Stimulated activated naive CD8-positive, alpha-beta T cell treated with anti-CD3 and anti-CD28 coated beads, Interleukin-15, Interleukin-2, amounts not matched to agents 100 U/mL and 50 U/mL, for 24 hours (primary cell): ENCODE measurements at regions not wholly inside any gene's neighbourhood (a gene's known extent, or its start where the extent isn't known, plus 50 kb on each side); places are given as distances from the start of the nearest gene placed in this dataset.
"Not testable (repeated sequence)": the region's sequence is repeated elsewhere in the genome, so short reads cannot be mapped to it uniquely, and the experiment has no call there.

Experiments used
- ATAC-seq: fragments of 150-1000 bp; cut with Tn5 transposase; one replicate; pipeline ENCODE4 v1.10.0; 2021
- DNase-seq: peaks from one replicate; pipeline ENCODE4 v3.0.0; 2021

DNA sequence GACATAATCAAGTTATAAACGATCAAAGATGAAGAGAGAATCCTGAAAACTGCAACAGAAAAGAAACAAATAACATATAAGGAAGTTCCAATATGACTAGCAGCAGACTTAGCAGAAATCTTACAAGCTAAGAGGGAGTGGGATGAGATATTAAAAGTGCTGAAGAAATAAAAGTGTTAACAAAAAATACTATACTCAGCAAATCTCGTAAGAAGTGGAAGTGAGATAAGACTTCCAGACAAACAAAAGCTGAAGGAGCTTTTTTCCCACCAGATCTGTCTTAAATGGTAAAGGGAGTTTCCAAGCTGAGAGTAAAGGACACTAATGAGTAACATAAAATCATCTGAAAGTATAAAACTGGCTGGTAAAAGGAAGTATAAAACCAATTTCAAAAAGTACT is 2036.0 kb upstream of the C9orf72 start:
- ATAC-seq (no peak), DNase-seq (no peak)

DNA sequence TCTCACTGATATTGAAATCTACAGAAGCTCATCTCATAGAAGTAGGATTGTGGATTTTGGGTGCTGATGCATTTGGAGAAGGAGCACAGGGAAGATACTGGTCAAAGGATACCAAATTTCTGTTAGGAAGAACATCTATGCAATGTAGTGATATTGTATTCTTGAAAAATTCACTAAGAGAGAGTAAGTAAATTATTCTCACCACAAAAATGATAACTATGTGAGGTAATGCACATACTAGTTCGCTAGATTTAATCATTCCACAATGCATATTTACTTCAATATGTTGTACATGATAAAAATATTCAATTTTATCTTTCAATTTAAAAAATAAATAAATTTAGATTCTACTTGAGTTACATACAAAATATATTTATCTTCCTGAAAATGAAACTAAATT is 2040.5 kb upstream of the C9orf72 start:
- no peak for ATAC-seq

DNA sequence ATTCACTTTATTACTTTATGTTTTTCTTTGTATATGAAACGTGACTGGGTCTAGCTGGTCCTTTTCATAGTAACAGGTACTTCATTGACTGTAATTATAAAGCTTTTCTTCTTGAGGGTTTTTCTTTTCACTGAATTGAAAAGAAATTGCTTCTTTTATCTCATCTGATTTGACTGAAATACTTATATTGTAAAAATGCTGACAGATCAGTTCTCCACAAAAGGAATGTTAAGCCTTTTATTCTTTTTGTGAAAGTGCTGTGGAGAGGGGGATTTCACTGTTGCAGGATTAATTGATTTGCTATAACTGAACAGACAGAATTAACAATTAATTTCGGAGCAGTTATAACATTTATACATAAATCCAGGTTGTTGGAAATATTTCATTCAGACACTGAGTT is 2043.6 kb upstream of the C9orf72 start:
- ATAC-seq, result no peak
- DNase-seq, result no peak

More for the DNA sequence above, 2040.5 kb upstream of the C9orf72 start:
- no peak for DNase-seq

DNA sequence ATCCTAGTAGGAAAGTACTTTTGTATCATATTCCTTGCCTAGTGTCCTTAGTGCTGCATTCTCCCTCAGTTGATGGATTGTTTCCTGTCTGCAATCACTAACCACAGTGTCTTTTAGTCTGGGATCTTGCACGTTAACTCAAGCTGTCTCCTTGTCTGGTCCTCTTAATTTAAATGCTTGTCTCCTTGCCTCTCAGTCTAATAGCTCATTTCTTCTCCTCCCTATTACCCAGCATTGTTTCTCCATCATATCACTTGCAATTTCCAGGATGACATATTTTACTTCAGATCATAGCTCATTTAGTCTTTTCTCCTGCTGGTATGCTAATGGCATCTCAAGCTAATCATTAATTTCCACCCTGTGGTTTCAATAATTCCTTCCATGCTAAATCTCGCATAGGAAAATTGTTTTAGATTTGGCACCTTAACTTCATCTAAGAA is 2052.0 kb upstream of the C9orf72 start:
- ATAC-seq (no peak), DNase-seq (no peak)

DNA sequence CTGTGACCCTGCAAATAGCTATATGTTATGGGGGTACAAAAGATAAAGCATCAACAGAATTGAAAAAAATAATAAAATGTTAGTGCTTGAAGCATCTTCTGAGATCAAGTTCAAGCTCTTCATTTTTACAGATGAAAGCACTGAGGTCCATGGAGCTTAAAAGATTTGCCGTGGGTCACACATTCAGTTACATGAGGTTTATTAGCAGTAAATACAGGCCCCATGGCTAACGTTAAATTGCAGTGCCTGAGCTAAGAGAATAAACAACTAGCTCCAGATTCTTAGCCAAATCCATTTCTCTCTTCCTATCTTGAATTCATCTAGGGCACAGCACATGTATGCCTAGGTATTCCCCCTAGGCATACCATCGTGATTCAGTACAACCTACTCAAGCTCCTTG is 2052.7 kb upstream of the C9orf72 start:
- DNase-seq (no peak), ATAC-seq (no peak)

DNA sequence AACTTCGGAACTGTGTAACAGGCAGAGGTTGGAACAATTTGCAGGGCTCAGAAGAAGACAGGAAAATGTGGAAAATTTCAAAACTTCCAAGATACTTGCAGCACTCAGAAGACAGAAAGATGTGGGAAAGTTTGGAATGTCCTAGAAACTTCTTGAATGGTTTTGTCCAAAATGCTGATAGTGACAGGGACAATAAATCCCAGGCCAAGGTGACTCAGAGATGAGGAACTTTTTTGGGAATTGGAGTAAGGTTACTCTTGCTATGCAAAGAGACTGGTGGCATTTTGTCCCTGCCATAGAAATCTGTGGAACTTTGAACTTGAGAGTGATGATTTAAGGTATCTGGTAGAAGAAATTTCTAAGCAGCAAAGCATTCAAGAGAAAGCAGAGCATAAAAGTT is 2055.6 kb upstream of the C9orf72 start:
- not testable (repeated sequence) for ATAC-seq, DNase-seq

DNA sequence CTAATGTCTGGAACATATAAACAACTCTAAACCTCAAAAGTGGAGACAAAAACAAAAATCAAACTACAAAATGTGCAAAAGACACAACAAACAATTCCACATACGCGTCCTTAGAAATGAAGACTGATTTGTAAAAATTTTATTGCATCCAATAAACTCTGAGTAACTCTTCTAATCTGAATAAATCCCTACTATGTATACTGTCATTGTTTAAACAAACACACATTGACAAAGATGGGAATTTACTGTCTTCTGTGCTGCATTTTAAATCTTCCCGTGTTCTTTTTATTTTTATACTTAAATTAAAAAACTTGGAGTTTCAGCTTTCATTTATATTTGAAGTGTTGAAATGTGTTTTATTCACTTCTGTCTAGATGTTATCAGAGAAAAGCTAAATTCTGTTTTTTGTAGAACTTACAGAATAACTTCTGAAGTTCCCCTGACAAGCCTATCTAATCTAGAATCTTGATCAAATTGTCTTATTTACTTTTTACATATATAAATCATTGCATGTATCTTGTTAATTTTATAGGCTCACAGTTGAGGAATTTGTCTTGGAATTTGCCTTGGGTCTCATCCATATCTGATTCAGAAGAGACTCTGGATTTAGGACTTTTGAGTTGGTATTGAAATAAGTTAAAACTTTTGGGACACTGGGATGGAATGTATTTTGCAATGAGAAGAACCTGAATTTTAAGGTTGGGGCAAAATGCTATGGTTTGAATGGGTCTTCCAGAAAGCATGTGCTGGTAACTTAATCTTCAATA is 2064.4 kb upstream of the C9orf72 start:
- ATAC-seq, result no peak
- no peak for DNase-seq

DNA sequence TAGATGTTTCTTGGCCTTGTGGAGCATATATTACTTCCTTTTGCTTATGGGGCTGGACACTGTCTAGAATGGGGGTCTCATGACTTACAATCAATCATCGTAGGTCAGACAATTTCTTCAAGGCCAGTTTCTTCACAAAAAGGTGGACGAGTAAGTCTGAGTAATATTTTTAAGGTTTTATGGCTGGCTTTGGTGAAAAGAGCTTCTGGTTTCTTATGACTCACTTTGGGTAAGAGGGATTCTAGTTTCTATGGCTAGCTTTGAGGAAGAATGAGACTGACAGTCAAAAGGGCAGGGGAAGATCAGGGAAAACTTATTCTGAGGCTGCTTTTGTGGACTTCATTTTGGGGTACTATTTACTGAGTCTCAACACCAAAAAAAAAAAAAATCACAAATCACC is 2067.2 kb upstream of the C9orf72 start:
- ATAC-seq, result no peak
- DNase-seq, result no peak

DNA sequence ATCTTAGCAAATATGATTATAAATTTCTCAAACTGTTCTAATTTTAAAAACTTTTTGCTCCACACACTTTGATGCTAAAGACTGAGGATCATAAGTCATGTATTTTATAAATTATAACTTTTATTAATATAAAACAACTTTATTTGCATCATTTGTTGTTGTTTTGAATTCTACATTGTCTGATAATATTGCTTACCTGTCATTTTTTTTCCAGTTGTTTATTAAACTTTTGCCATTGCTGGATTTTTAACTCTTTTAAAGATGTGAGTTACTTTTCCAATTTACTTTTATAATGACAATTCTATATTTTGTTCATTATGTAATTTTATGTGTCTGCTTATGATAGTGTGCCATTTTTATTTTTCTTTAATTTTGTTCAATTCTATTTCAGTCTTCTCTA is 2071.2 kb upstream of the C9orf72 start:
- DNase-seq, result no peak
- no peak for ATAC-seq

DNA sequence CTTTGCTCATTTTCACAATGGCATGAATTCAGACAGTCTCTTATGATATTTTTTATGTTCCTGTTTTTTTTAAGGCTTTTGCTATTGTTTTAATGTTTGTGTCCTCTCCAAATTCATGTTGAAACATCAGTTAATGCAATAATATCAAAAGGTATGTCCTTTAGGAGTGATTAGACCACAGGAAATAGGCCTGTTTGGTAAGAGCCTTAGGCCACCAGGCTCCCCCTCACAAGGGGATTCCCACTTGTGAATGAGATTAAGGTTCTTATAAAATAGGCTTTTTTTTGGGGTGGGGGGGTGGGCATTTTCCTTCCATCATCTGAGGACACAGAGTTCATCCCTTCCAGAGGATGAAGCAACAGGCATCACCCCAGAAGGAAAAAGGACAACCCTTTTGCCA is 2074.2 kb upstream of the C9orf72 start:
- ATAC-seq, result no peak
- no peak for DNase-seq

DNA sequence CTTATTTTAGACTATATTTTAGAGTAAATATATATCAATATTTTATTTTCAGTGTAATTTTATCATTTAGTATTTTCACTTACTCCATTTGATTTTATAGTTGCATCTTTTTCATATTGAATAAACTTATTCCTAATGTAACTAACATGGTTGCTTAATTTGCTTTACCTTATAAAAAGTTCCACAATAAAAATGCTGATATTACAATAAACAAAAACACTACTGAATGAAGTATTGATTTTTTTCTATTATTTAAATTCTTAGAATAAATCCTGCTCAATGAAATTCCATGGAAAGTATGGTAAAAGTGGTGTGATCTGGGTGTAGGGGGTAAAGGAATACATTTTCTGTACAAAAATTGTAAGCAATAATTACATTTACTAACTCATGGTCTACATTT is 2074.9 kb upstream of the C9orf72 start:
- no peak for DNase-seq
- ATAC-seq, result no peak

DNA sequence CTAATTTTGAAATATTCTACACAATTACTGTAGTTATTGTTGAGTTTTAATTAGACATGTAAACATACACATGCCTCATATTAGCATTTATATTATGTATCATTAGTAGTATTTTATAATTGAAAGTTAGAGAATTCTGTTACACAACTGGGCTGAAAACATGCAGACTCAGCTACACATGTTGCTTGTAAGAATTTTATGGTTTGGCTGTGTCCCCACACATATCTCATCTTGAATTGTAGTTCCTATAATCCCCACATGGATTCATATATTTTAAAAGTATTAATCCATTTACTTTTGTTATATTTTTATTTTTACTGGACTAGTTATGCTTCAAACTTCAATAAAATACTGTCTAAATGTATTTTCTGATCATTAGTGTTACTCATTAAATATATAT is 2075.3 kb upstream of the C9orf72 start:
- ATAC-seq (no peak), DNase-seq (no peak)

DNA sequence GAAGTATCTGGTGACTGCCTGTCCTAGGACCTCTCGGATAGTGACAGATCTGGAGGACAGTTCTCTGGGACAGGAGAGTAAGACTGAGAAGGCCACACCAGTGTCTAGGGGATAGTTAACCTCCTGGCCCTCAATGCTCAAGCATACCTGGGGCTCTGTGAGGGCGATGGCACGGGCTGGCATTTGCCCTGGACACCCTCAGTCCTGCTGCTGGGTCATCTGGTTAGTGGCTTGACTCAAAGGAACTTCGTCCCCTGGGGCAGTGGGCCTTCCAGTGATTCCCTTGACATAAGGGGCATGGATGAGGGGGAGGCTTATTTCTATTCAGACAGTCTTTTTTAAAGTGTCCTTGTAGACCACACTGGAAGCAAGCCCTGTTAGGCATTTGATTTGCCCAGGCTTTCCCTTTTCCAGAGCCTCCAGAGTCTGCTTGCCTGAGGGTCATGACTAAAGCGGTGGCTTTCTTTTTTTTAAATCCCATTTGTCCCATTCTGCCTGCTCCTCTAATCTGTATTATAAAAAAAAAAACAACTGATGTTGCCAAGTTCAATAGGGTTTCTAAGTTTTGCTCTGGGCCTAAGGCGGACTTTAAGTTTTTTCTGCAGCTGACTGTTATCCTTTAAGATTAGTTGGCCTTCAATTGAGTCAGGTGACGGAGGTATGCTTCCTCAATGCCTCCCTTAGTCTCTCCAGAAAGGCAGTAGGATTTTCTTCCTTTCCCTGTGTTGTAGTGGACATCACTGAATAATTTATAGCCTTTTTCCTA is 2083.5 kb upstream of the C9orf72 start:
- ATAC-seq, result no peak
- DNase-seq, result no peak

DNA sequence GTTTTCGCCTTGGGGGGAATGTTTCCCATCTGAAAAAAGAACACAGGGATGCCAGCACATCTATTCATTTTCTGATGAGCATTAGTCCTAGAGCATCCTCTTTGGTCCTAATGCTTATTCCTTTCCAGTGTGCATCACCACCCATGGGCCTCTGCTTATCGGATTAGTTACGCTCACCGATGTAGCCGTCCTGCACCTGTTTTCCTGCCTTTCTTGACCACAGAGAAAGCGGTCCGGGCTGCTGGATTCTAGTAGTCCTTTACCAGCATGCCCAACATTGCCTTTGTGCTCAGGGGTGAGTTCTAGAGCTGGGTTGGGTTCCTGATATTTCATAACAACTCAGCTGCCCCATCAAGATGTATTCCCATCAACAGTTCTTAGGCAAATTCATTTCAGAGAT is 2084.5 kb upstream of the C9orf72 start:
- DNase-seq (no peak), ATAC-seq (no peak)

DNA sequence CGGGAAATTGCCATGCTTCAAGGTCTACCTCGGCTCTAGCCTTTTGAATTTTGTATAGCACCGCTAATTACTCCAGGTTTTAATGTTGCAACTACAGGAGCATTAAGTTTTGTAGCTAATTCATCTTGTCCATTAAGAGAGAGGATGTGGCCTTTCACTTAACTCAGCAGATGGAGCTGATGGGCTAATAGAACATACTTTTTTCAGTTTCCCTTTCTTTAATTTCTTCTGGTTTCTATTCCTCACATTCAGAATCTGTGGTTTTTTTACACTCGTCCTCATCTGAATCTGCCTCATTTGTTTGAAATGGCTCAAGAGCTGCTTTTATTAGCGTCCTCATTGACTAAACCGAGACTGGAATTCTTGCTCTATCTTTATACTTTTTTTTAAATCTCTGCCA is 2085.7 kb upstream of the C9orf72 start:
- no peak for ATAC-seq
- DNase-seq, result no peak

DNA sequence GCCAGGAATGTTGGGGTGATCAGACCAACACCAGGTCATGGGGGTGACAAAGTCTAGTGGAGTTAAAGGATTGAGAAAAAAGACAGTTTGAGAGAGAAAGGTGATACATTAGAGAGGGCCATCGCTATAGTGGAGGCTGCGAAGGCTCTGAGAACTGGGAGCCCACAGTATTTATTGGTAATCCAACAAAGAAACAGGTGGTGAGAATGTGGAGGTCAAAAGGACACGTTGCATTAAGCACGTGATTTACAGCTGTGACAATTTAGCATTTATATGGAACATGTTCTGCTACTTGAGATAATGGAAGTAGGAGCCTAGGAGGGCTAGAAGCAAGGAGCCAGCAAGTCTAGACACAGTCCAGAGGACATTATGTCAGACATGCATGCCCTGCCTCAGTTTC is 2086.5 kb upstream of the C9orf72 start:
- ATAC-seq (no peak), DNase-seq (no peak)

DNA sequence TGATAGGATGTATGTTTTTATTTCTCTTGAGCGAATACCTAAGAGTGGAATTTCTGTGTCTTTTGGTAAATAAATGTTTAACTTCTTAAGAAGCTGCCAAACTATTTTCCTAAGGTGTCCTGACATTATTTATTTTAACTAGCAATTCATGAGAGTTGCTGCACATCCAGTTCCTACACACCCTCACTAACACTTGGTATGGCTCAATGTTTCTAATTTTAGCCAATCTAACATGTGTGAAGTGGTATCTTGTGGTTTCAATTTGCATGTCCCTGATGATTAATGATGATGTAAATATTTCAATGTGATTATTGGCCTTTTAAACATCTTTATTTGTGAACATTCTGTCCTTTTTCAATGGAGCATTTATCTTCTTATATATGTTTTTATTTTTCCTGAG is 2095.5 kb upstream of the C9orf72 start:
- DNase-seq, result no peak
- no peak for ATAC-seq

DNA sequence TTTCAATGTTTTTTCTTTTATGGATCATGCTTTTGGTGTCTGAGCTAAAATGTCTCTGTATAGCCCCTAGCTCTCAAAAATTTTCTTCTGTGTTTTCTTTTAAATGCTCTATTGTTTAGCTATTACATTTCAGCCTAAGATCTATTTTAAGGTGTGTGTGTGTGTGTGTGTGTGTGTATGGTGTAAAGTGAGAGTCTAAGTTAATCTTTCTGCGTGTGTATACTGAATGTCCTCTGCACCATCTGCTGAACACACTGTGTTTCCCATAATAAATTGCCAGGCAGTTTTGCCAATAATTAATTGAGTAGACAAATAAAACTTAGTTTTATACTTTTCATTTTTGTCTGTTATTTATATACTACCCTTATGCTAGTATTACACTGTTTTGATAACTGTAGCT is 2096.3 kb upstream of the C9orf72 start:
- no peak for DNase-seq
- no peak for ATAC-seq

DNA sequence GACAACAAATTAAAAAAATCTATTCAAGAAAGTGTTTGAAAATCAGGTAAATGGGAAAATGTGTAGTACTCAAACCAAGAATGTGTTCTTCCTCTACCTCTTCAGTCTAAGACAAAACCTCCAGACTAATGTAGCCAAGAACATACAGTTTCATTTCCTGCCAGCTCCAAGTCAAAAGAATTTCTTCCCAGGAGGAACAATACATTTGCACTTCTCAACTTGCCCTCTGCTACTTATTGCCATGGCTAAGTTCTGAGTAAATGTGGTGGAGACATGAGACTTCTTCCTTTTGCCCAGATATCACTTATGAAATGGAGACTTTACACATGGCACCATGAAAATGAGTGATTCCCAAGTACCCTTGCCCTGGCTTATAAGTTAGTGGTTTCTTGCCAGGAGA is 2112.2 kb upstream of the C9orf72 start:
- ATAC-seq (no peak), DNase-seq (no peak)

DNA sequence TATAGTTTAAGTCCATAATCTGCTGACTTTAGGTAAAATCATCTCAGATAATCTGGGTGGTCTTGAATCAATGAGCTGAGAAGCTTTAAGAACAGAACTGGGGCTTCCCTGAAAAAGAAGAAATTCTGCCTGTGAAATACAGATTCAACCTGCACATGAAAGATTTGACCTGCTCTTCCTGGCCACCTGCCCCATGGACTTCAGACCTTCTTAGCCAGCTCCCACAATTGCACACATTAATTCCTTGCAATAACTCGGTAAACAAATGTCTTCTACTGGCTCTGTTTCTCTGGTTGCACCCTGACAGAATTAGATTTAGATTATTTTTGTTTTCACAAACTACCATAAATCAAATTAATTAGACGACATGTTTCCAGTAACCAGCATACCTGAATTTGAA is 2117.9 kb upstream of the C9orf72 start:
- no peak for ATAC-seq
- no peak for DNase-seq

DNA sequence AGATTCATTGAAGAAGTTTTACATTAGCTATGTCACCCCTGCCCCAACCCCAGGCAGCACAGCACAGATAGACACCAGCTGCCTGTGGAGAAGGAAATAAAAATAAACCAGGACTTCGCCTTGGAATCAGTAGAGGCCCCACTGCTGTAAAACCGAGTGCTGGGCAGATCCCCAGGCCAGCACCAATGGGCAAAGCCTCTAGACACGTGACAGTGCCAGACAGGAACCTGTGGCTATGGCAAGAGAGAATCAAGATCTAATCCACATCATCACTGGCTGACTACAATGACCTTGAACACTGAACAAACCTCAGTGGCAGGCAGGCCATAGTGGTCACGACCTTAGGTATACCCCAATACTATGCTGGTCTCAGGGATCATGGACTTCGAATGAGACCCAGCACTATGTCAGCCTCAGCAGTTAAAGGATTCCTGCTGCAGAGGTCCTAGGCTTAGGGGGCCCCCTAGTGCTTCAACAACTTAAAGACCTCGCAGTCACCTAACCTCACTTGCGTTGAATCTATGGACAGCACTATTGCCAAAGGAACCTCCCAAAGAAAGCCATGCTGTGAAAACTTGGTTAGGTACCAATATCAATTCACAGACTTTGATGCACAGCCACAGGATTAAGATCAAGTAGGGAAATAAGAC is 2118.6 kb upstream of the C9orf72 start:
- no peak for DNase-seq
- no peak for ATAC-seq

DNA sequence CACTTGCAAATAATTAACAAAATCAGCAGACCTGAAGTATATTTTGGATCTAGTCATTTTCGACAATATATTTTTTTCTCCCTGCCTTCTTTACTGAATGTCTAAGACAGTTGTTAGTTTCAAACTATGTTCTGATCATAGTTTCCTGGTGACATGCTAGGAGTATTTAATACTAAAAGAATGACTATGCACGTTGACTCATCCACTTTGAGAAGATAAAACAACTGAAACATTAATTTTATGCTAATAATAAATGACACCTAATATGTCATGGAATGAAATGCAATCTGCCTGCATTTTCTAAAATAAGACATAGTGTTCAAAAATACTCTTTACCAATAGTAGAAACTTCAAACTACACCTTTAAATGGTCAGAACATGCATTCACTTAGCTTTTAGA is 2123.7 kb upstream of the C9orf72 start:
- DNase-seq, result no peak
- ATAC-seq, result no peak

DNA sequence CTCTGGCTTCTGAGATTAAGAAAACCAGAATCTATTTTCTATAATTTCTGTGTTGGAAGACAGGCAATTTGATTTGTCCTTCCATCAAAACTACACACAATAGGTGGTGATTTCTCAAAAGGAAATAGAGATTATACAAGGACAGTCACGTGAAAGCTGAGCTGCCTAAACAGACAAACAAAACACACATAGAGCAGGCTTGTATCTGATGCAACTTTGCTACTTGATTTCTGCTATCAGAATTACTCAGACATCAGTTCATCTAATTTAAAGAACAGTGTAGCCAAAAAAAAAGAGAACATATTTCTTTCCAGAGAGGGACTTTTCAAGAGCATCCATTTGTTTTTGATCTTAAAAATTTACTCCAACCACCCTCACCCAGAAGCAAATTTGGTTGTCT is 2128.3 kb upstream of the C9orf72 start:
- ATAC-seq, result no peak
- no peak for DNase-seq
